ENCODE measurements at regions not wholly inside any gene's neighbourhood (a gene's known extent, or its start where the extent isn't known, plus 50 kb on each side); places are given as distances from the start of the nearest gene placed in this dataset.
"Not testable (repeated sequence)": the region's sequence is repeated elsewhere in the genome, so short reads cannot be mapped to it uniquely, and the experiment has no call there.

DNA sequence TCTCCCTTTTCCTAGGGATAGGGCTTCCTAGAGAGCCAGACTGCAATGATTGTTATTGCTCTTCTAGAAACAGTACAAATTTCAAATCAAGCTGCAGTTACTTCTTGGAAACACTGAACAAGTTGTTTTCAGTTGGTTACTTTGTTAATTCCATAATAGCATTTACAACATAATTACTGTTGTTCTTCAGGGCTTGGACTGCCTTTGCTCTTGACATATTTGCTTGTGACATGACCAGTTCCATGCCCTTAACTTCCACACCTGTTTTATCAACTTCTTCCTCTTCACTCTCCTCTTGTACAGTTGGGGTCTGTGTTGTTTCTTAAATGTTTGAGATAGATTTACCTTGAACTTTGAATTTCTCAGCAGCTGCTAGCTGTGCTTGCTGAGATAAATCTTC lies 104.4 kb downstream of the SEC23IP start:
- DNase-seq (ENCODE audit: low read depth): no peak

DNA sequence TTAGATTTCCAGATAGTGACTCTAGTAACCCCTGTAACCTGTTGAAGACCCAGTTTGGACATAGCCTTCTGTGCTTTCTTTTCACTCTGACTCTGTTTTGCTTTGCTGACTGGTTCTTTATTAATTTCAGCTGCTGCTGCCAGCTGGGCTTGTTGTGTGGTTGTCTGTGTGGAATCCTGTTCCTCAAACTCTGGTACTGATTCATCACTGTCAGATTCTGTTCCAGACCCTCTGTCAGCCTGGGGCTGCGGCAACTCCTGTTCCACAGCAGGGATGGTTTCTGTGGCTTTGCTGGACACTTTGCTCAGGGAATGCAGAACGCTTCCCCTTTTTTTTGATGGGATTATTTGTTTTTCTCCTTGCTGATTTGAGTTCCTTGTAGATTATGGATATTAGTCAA lies 104.9 kb downstream of the SEC23IP start:
- no peak for DNase-seq (ENCODE audit: low read depth)

DNA sequence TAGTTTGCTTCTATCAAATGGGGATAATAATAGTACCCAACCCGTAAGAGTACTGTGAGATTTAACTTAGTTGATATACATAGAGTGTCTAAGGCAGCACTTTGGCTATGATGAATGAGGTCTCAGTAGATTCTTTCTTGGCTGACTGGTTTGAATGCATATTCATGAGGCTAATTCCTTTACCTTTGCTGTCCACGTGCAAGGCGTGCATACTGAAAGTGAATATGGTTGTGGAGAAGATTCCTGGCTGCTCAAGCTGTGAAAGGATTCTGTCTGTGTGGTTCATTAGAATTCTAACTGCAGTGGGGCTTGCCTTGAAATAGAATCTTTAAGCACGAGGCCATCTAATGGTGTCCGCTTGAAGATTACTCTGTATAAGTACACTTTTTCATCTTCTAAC lies 110.3 kb downstream of the SEC23IP start:
- DNase-seq (ENCODE audit: low read depth): no peak

DNA sequence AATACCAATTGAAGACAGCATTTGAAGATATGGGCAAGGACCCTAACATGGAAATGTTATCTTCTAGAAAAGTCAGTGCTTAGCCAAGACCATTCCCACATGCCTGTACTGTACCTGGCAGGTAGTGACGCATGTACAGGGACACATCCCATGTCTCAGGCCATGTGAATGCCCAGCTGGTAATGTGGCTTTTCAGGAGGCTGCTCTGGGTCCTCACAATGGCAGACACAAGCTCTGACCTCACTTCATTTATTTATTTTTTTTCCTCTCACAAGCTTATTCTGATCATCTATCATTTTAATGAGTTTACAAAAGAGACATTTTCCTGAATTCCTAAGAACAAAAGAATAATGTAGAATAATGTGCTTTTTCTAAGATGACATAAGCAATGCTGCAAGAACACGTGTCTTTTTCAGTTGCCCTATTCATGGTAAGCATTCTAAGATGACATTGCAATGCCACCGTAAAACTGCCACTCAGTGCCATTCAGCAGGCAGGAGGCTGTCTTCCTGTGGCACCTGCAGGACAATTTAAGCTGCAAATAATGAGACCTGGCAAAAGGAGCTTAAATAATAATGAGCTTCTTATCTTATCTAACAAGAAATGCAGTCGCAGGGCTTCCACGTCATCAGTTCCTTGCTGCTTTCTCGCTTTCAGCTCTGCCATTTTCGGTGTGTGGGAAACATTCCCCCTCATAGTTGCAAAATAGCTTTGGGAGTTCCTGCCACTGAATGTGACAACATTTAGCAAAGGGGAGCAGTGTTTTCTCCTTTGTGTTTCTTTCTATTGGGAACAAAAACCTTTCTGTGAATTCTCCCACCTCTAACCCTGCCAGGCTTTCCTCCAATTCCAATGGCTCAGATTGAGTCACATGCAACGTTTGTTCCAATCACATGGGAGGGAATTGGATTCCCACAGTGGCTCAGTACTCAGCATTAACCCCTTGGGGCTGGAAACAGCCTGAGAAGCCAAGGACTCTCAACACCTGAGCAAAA lies 113.0 kb downstream of the SEC23IP start:
- no peak for DNase-seq (ENCODE audit: low read depth)

DNA sequence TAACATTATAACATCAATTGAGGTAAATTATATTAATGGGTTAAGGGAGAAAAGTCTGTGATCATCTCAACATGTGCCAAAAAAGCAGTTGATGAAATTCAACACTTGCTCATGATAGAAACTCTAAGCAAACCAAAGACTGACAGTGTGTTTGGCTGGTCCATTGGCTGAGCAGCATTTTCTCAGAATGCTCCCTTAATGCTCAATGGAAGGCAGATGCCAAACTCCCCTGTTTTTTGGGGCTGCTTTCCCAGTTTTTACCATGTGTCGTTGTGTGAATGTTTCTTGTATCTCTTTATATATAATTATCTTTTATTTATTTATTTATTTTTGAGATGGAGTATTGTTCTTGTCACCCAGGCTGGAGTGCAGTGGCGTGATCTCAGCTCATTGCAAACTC lies 114.7 kb downstream of the SEC23IP start:
- no peak for DNase-seq (ENCODE audit: low read depth)

DNA sequence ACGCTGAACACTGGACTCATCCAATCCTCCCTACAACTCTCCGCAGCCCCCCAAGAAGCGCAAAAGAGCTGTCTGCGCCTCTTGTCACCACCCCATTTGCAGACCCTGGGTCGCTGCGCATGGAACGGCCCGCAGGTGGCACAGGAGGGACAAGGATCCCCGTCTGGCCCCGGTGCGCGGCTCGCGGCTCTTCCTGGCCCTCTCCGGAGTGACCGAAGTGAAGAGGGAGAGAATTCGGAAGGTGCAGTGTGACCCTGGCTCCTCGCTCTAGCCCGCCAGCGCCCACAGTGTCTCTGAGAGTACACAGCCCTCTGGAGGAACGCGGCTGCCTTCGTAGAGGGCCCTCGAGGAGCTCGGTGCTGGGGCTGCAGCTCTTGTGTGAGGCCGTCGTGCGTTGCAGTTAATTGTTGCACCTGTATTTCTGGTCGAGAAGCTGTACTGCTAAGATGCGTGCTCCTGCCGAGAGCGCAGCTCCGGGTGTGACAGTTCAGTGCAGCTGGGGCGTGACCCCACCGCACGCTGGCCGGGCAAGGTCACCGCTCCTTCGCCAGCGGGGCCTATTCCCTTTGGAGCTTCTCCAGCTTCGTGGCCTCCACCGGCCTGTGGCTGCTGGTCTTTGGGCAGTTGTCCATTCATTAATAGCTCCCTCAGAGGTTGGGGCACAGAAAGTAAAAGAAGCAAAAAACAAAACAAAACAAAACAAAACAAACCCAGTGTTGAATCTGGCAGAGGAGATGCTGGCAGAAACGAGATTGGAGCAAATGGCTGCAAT lies 119.0 kb downstream of the SEC23IP start:
- no peak for DNase-seq (ENCODE audit: low read depth)

DNA sequence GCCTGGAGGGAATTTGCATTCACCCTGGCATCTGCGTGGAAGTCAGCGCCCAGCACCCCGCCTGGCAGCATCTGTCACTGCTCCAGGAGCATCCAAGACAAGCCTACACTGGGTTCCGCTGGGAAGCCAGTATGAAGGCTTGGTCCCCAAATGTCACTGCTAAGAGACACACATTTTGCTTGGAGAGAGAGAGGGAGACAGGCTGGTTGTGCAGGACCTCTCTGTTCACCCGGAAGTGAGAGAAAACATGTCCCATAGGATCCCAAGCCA lies 119.5 kb downstream of the SEC23IP start:
- no peak for DNase-seq (ENCODE audit: low read depth)

DNA sequence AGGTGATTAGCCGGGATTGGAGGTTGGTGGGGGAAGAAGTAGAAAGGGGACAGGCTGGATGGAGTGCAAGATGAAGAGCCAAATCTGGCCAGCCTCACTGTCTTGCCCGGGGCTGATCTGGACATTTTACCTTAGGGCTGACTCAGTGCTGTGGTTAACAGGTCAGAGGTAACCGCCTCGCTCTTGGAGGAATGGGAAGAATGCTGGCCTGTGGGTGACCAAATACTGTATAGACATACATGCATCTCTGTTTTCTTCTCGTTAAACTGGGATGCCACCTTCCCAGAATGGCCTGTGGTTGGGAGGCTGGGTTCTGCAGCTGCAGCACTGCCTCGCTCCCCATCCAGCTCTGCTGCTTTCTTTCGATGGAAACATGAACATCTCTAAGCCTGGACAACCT lies 120.0 kb downstream of the SEC23IP start:
- DNase-seq (ENCODE audit: low read depth): no peak

DNA sequence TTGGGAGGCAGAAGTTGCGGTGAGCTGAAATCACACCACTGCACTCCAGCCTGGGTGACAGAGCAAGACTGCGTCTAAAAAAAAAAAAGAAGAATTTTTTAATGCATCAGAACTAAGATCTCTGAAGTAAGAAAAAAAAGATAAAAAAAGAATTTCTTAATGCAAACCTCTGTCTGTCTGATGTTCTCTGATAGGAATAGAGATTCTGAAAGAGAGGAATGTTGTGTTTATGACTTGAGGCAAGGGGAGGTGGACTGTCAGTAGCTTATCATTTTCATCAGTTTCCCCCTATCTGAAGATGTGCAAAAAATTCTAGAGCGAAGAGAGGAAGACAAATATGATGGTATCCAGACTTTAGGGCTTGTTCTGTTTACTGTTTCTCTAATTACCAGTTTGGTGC lies 121.5 kb downstream of the SEC23IP start:
- no peak for DNase-seq (ENCODE audit: low read depth)

DNA sequence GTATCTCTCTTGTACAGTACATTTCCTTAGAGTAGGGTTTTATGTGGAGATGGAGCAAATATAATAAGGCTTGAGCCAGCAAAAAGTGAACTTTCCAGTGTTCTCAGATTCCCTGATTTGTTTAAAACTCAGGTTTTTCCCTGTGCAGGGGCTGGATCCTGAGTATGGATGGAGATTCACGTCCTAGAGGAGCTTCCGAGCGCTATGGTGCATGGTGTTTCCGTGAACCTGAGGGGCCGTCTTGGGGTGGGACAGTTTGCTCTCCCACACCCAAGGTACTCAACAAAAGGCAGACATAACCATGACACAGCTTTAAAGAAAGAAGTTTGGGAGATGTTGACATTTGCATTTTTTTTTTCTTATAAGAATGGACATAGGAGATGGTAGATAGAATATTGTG lies 122.5 kb downstream of the SEC23IP start:
- no peak for DNase-seq (ENCODE audit: low read depth)

DNA sequence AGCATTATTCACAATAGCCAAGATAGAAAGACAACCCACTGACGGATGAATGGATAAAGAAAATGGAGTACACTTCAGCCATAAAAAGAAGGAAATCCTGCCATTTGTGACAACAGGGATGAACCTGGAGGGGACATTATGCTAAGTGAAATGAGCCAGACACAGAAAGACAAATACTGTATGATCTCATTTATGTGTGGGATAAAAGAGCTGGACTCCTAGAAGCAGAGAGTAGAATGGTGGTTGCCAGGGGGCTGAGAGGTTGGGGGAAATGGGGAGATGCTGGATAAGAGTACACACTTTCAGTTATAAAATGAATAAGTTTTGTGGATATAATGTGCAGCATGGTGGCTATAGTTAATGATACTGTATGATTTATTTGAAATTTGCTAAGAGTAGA lies 124.4 kb downstream of the SEC23IP start:
- DNase-seq (ENCODE audit: low read depth): no peak

DNA sequence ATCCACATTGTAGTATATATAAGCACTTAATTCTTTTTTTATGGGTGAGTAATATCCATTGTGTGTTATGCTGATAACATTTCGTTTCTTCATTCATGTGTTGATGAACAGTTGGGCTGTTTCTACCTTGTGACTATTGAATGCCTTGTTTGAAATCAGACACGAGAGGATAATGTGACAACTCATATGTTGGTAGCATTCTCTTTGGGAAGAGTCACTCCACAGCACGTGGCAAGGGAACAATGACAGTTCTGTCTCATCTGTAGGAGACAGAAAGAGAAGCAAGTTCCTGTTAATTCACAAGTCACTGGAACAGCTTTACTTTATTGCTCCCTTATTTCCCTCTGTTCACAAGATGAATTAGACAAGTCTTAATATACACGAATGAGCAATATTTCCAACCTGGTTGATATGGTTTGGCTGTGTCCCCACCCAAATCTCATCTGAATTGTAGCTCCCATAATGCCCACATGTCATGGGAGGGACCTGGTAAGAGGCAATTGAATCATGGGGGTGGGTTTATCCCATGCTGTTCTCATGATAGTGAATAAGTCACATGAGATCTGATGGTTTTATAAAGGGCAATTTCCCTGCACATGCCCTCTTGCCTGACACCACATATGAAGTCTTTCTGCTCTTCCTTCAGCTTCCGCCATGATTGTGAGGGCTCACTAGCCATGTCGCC lies 125.3 kb downstream of the SEC23IP start:
- DNase-seq (ENCODE audit: low read depth): no peak

DNA sequence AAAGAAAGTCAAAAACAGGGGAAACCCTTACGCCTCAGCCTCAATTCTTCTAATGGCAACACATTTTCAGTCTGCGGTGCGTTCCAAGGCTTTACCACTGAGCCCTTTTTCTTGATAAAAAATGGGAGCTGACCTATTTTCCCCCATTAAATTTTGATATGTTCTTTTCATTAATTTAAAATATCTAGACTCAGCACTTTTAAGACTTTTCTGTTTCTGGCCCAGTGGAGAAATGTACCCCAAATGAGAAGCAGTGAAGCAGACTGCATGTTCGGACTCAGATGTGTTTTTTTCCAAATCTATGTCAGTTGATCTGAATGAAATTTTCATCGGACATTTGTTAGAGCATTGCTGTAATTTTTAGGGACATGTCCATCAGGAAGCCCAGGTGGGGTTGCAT lies 126.2 kb downstream of the SEC23IP start:
- DNase-seq (ENCODE audit: low read depth): no peak

DNA sequence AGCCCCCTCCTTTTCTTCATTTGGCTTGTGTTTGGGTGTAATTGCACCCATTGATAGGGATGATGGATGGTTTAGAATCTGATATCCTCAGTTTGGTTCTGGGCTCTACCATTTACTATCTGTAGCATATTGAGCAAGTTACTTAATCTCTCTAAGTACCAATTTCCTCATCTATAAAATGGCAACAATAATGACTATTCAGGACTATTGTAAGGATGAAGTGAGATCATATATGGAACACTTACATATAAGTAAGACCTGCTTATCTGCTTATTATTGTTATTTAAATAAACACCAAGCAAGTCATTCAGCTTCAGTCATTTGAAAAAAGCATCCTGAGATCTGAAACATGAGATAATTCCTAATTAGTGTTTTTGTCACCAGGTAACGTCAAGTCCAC lies 127.0 kb downstream of the SEC23IP start:
- DNase-seq (ENCODE audit: low read depth): no peak

DNA sequence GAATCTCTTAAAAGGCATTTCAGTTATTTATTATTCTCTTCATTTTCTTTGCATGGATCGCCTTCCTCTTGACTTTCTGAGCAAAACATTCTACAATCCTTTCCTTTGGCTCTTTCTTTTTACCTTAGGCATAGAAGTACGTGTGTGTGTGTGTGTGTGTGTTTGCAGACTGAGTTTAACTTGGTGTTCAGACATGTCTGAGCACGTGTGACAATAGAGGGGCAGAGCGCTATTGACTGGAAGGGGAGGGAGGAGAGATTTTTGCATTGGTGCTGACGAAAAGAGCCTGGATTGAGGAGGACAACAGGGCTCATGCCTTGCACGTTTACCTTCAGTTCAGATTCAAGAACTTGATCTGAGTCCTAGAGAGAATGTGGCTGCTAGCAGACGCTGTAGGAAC lies 129.8 kb downstream of the SEC23IP start:
- DNase-seq (ENCODE audit: low read depth): no peak

DNA sequence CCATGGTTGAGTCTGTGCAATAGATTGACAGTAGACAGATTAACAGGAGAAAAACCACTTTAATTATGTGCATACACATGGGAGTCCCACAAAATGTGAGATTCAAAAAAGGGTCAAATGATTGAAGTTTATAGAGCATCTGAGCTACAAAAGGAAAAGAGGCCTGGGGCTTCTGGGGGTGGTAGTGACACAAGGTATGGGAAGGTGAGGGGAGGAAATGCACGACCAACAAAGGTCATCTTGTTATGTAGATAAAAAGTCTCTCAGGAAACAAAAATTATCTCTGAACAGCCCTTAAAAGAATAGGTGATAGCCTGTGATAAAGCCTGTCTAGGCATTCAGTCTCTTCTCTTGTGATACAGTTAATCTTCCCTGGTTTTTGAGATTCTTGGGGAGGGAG lies 141.7 kb downstream of the SEC23IP start:
- DNase-seq (ENCODE audit: low read depth): no peak

DNA sequence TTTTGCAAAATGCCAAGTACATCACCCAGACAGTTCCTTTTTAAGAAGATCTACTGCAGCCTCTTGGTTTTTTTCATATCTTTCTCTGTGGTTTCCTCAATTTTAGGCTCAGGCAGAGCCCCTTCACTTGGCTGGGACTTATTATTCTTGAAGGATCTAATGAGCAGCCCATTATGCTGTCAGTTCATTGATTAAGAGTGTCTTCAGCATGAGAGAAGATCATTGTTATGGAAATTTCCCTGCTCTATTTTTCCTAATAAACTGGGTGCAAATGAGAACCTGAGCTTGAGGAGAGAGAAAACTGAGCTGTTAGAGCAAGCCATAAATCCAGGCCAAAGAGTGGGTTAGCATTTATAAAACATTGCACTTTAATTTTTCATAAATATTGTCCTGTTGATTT lies 146.5 kb downstream of the SEC23IP start:
- DNase-seq (ENCODE audit: low read depth): no peak

DNA sequence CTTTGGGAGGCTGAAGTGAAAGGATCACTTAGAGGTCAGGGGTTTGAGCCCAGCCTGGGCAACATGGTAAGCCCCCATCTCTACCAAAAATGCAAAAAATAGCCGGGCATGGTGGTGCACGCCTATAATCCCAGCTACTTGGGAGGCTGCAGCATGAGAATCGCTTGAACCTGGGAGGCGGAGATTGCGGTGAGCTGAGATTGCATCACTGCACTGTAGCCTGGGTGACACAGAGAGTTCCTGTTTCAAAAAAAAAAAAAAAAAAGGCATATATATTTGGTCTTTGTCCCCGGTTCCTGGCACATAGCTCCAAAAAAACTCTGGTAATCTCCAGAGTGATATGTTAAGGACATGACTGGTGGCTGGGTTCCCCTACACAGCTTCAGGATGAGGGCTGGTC lies 147.3 kb downstream of the SEC23IP start:
- DNase-seq (ENCODE audit: low read depth): no peak

DNA sequence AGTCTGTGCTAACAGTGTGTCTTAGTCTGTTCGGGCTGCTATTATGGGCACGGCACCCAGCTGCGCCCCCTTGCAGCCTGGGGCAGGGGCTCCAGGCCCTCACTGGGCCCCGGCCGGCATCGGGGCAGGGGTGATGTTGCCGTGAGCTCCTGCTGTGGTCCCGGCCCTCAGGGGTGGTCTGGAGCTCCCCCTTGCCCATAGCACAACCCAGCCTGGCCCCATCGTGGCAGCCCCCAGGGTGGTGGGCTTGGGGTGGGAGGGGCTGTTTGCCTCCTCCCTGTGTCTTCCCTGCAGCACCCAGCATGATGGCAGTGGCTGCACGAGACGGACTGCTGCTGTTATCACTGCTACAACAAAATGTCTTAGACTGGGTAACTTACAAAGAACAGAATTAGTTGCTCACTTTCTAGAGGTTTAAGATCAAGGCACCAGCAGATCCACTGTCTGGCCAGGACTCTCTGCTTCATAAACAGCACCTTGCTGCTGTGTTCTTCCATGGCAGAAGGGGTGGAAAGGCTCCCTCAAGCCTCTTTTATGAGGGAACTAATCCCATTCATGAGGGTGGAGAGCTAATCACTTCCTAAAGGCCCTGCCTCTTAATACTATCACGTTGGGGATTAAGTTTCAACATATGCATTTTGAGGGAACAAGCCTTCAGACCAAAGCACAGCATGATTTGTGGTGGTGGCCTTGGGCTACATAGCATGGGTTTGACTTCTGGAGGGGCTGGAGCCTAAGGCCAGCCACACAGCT lies 149.5 kb downstream of the SEC23IP start:
- no peak for DNase-seq (ENCODE audit: low read depth)

DNA sequence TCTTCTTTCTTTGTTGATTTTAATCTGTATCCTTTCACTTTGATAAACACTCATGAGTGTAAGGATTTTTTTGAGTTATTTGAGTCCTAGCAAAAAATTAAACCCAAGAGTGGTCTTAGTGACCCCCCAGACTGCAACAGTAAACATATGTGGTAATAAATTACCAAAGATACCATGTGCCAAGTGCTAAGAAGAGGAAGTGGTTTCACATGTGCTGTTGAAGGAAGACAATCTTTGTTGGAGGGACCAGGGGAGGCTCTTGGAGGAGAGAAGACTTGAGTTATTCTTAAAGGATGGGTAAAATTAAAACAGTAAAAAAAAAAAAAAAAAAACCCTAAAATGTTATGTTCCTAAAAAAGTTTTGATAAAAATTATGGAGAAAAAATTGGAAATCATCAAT lies 150.2 kb downstream of the SEC23IP start:
- DNase-seq (ENCODE audit: low read depth): no peak

DNA sequence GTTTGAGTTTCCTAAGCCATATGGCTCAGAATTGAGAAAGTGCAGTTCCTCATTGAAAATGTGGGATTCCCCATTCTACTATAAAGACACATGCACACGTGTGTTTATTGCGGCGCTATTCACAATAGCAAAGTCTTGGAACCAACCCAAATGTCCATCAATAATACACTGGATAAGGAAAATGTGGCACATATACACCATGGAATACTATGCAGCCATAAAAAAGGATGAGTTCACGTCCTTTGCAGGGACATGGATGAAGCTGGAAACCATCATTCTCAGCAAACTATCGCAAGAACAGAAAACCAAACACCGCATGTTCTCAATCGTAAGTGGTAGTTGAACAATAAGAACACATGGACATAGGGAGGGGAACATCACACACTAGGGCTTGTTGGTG lies 154.8 kb downstream of the SEC23IP start:
- DNase-seq (ENCODE audit: low read depth): not testable (repeated sequence)

DNA sequence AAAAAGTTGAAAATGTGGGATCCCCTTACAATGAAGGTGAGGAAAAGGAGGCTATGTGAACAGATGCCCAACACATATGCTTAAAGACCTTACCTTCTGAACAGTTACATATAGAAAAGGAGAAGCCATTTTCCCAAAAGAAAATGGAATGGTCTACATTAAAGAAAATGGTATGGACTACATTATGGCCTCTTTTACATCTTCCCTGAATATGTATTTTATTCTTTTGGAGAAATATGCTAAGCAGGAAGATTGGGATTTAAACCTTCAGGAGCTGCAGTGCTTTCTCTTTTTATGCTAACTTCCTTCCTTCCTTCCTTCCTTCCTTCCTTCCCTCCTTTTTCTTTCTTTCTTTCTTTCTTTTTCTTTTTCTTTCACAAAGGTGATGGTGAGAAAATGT lies 155.4 kb downstream of the SEC23IP start:
- DNase-seq (ENCODE audit: low read depth): no peak
